IgD-negative memory B cell (primary cell): ENCODE measurements at regions not wholly inside any gene's neighbourhood (a gene's known extent, or its start where the extent isn't known, plus 50 kb on each side); places are given as distances from the start of the nearest gene placed in this dataset.

Experiments
- H3K27ac Mint-ChIP-seq, 3 donors: one replicate each; pipeline ENCODE4 v1.8.0; 2020 to 2022; ENCODE audit warnings: mild to moderate bottlenecking in 3 of 3, mixed read lengths in 3 of 3, moderate library complexity in 1 of 3
- H3K27me3 Mint-ChIP-seq: one replicate; pipeline ENCODE4 v1.8.0; 2021; ENCODE audit warnings: mixed read lengths
- H3K36me3 Mint-ChIP-seq: one replicate; pipeline ENCODE4 v1.8.0; 2020; ENCODE audit warnings: mild to moderate bottlenecking, mixed read lengths
- H3K4me1 Mint-ChIP-seq, 3 donors: one replicate each; pipeline ENCODE4 v1.8.0; 2020 to 2022; ENCODE audit warnings: mixed read lengths in 3 of 3, mild to moderate bottlenecking in 1 of 3
- H3K4me3 Mint-ChIP-seq, 4 donors: one replicate each; pipeline ENCODE4 v1.8.0; 2020 to 2022; ENCODE audit warnings: mild to moderate bottlenecking in 4 of 4, mixed read lengths in 4 of 4, moderate library complexity in 3 of 4
- H3K9me3 Mint-ChIP-seq, 3 donors: one replicate each; pipeline ENCODE4 v1.8.0; 2020 to 2021; ENCODE audit warnings: mixed read lengths in 3 of 3, mild to moderate bottlenecking in 1 of 3

DNA sequence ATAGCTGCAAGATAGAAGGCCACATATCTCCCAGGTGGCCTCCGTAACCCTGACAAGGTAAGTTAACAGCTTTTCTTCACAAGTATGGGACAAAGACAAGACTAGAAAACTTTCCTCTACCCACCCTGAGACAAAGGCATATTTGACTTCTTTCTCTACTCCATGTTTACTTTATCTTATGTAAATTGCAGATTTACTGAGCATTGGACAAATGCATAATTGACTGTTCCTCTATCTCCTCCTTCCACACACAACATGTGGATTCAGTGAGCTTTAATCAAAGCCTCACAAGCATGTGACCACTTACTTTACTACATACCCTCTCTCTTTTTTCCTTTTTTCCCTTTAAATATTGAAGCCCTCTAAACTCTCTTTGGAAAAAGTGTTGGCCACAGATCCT lies 289.1 kb upstream of the TMTC1 start:
- Mint-ChIP-seq H3K9me3 (peaks cover 4 to 9% (median 4%) of the 10 kb centered on the region in 3 donors), H3K4me3 (no peak overlapping the region), H3K27ac (no peak overlapping the region), H3K4me1 (peaks cover 0 to 1% (median 0%) of the 10 kb centered on the region in 3 donors), H3K27me3 (no peaks in the 10 kb centered on the region), H3K36me3 (peaks cover under 1% of the 10 kb centered on the region)

DNA sequence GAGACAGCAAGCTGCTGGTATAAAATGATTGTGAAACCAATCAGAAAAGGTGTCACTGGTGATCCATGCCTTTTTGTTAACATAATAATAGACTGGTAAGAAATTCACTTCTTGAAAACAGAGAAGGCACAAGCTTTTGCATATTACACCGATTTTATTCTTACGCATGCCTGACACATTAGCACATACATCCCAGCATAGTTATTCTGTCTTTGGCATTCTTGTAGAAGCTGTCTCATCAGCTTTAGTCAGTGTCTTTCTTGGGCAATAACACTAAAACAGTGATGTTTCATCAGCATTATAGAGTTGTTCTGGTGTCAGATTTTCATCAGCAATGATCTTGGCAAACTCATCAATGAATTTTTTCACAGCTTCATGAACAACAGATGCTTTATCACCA lies 283.4 kb upstream of the TMTC1 start:
- Mint-ChIP-seq H3K27ac (no peak overlapping the region), H3K4me1 (no peaks in the 10 kb centered on the region), H3K4me3 (no peak overlapping the region), H3K9me3 (peaks cover 4 to 10% (median 5%) of the 10 kb centered on the region in 3 donors), H3K36me3 (peaks cover 2% of the 10 kb centered on the region), H3K27me3 (no peaks in the 10 kb centered on the region)

DNA sequence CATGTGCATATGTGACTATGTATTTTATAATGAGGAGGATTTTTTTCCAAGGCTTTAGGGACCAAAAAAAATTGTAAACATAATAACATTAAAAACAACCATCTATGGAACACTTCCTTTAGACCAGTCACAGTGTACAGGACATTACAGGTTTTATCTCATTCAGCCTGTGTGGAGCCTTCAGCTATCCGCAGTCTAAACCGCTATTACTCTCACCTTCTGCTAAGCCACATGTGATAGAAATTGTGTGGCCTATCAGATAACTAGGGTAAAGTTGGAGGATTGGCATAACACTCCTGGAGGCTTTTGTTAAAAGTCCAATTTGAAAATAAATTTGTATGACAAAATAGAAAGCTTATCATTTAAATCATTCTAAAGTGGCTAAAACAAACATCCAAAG lies 281.2 kb upstream of the TMTC1 start:
- Mint-ChIP-seq H3K27me3 (no peaks in the 10 kb centered on the region), H3K4me3 (no peak overlapping the region), H3K36me3 (peaks cover 2% of the 10 kb centered on the region), H3K27ac (no peak overlapping the region), H3K4me1 (no peaks in the 10 kb centered on the region), H3K9me3 (peaks cover 3 to 10% (median 4%) of the 10 kb centered on the region in 3 donors)

DNA sequence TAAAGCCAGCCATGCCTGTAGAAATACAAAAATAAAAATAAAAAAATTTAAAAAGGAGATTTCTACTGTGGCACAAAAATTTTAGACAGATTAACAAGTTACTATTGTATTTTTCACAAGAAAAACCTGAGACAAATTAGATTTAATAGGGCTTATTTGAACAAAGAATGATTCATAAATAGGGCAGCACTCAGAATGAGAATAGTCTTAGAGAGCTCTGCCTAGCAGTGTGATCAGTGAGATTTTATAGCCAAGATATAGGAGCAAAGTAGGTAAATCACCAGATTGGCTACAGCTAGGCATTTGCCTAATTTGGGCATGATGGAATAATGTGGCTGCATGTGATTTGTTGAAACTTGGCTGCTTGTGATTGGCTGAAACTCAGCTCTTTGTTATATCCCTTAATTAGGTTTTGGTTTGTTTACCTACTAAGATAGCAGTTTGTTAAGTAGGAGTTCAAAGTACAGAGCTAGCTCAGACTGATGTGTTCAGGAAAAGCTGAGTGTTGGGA lies 279.7 kb upstream of the TMTC1 start:
- H3K36me3 Mint-ChIP-seq = peaks cover 2% of the 10 kb centered on the region
- peaks cover 0 to 10% (median 3%) of the 10 kb centered on the region in 3 donors for H3K9me3 Mint-ChIP-seq
- no peak overlapping the region for H3K27ac Mint-ChIP-seq
- no peaks in the 10 kb centered on the region for H3K4me1 Mint-ChIP-seq
- no peak overlapping the region for H3K4me3 Mint-ChIP-seq
- no peaks in the 10 kb centered on the region for H3K27me3 Mint-ChIP-seq

DNA sequence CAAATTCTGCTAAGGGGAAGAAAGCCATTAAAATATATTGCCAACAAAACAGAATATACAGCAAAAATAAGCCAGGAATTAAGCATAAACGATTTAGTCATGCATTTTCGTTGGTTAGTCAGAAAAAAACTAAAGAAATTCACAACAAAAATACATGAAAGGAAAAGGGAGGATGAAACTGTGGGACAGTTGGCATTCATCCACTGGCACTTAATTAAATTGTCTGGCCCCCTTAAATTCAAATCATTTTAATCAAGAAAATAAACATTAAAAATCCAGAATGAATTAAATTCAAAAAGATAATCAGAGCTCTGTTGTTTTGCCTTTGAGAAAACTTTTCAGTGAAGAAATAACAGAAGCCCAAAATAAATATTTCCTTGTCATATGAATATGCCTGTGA lies 264.6 kb upstream of the TMTC1 start:
- no peaks in the 10 kb centered on the region for H3K27me3 Mint-ChIP-seq
- H3K9me3 Mint-ChIP-seq = peaks cover 1 to 4% (median 2%) of the 10 kb centered on the region in 3 donors
- no peak overlapping the region for H3K4me3 Mint-ChIP-seq
- H3K4me1 Mint-ChIP-seq = no peaks in the 10 kb centered on the region
- H3K27ac Mint-ChIP-seq = no peak overlapping the region
- no peaks in the 10 kb centered on the region for H3K36me3 Mint-ChIP-seq

DNA sequence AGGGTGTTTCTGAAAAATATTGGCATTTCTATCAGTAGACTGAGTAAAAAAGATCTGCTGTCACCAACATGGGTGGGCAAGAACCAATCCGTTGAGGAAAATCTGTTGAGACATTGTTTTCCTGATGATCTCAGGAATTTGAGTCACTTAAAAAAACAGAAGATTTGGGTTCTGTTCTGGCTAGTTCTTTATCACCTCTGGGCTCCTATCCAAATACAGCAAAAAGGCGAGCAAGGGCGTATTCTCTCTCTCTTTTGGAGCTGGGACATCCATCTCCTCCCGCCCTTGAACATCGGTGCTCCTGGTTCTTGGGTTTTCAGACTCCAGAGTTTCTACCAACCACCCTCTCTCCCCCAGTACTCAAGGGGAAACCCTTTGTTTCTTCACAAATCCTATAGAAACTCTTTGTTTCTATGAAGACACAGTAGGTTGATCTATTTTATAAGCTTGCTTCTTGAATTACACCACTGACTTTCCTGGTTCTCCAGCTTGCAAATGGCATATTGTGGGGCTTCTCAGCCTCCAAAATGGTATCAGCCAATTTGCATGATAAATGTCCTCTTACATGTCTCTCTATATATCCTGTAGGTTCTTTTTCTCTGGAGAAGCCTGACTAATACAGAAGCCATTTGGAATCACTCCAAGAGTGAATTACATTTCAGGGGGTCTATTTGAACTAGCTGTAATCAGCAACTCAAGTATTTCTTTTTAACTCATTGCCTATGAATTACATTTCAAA lies 263.9 kb upstream of the TMTC1 start:
- no peaks in the 10 kb centered on the region for H3K36me3 Mint-ChIP-seq
- no peak overlapping the region for H3K4me3 Mint-ChIP-seq
- no peaks in the 10 kb centered on the region for H3K27me3 Mint-ChIP-seq
- H3K9me3 Mint-ChIP-seq = peaks cover 1 to 4% (median 2%) of the 10 kb centered on the region in 3 donors
- H3K27ac Mint-ChIP-seq = no peak overlapping the region
- H3K4me1 Mint-ChIP-seq = no peaks in the 10 kb centered on the region

DNA sequence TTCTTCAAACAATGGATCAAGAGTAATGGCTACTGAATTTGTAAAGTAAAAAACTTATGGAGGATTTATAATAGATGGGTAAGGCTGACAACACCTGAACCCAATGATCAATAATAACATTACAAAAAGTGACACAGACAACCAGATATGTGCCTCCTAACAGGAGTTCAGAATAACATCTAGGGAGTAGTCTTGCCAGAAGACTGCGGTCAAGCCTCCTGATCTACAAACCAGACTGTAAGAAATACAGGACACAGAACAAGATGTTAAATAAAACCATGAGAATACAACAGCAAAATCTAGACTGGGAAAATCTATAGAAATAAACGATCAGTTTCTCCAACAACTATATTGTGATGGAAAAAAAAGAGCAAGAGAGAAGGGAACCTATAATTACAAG lies 262.6 kb upstream of the TMTC1 start:
- no peaks in the 10 kb centered on the region for H3K36me3 Mint-ChIP-seq
- H3K9me3 Mint-ChIP-seq = peaks cover 2 to 7% (median 3%) of the 10 kb centered on the region in 3 donors
- H3K4me3 Mint-ChIP-seq = no peak overlapping the region
- no peaks in the 10 kb centered on the region for H3K4me1 Mint-ChIP-seq
- H3K27me3 Mint-ChIP-seq = no peaks in the 10 kb centered on the region
- no peak overlapping the region for H3K27ac Mint-ChIP-seq

DNA sequence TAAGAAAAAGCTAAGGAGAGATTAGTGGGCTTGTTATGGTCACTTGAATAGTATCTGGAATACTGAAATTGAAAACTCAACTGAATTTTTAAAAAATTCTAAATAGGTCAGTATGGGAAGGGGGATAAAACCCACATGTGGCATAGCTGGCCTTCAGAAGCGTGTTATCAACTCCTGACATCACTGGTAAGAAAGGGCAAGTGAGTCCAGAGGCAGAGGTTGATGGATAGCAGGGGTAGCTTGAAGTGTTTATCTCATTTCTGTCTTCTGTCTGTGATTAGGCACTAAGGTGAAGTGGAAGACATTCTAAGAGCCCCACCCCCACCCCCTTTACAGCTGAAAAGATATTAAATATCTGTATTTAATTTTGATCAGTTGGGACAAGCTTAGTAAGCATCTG lies 261.4 kb upstream of the TMTC1 start:
- Mint-ChIP-seq H3K27ac (no peak overlapping the region), H3K4me3 (no peak overlapping the region), H3K4me1 (no peaks in the 10 kb centered on the region), H3K27me3 (no peaks in the 10 kb centered on the region), H3K36me3 (no peaks in the 10 kb centered on the region), H3K9me3 (peaks cover 2 to 10% (median 5%) of the 10 kb centered on the region in 3 donors)

DNA sequence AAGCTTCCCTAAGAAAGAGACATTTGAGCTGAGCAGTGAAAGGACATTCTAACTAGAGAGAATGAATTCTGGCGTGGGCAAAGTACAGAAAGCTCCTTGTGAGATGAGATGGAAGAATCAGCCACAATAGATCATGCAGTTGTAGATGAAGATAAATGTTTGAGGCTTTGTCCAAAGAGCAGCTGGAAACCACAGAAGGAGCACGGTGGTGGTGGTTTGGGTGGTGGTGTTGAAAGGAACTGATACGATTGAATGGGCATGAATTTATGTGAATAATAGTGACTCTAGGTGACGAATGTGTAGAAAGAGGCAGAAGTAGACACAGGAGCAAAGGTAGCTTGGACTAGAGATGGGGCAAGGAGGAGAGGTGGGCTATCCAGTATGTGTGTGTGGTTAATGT lies 260.5 kb upstream of the TMTC1 start:
- H3K36me3 Mint-ChIP-seq = no peaks in the 10 kb centered on the region
- no peaks in the 10 kb centered on the region for H3K4me1 Mint-ChIP-seq
- peaks cover 2 to 13% (median 7%) of the 10 kb centered on the region in 3 donors for H3K9me3 Mint-ChIP-seq
- no peak overlapping the region for H3K4me3 Mint-ChIP-seq
- H3K27me3 Mint-ChIP-seq = no peaks in the 10 kb centered on the region
- H3K27ac Mint-ChIP-seq = no peak overlapping the region

DNA sequence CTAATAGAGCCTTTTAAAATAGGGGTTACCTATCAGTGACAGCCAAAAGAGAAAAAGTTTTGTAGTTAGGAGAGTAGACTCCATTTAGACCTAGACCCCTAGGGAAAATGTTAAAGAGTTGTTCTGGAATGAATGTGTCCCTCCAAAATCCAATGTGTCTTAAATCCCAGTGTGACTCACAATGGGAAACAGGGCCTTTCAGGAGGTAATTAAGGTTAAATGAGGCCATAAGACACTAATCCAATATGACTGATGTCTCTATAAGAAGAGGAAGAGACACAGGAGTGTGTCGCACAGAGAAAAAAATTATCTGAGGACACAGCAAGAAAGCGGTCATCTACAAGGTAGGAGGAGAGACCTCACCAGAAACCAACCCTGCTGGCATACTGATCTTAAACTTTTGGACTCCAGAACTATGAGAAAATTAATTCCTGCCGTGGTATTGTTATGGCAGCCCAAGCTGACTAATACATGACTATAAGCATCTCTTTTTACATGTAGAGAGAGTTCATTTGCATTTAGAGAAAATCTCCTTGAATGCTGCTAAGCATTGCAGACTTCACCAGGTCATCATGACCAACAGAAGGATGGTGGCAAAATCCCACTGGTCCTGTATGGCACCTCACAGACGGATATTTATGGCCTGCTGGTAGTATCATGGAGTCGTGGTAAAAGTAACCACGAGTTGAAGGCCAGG lies 259.6 kb upstream of the TMTC1 start:
- Mint-ChIP-seq H3K4me3 (no peak overlapping the region), H3K36me3 (no peaks in the 10 kb centered on the region), H3K27me3 (no peaks in the 10 kb centered on the region), H3K4me1 (no peaks in the 10 kb centered on the region), H3K27ac (no peak overlapping the region), H3K9me3 (peaks cover 2 to 13% (median 9%) of the 10 kb centered on the region in 3 donors)

DNA sequence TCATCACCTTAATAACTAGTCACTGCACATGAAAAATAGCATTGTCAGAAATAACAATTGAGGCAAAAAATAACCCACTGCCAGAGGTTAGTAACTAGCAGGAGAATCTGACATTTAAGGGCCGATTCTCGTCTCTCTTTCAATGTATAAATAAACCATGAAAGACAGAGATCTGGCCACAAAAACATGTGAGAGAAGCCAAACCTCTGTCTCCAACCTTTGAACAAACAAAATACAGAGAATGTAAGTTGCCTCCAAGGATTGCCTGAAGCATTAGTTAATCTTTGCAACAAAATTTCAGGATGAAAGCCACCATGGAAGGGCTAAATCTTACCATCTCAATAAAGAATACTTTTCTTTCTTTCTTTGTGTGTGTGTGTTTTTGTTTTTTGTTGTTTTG lies 257.4 kb upstream of the TMTC1 start:
- no peaks in the 10 kb centered on the region for H3K27me3 Mint-ChIP-seq
- H3K36me3 Mint-ChIP-seq = no peaks in the 10 kb centered on the region
- H3K27ac Mint-ChIP-seq = no peak overlapping the region
- no peaks in the 10 kb centered on the region for H3K4me1 Mint-ChIP-seq
- H3K4me3 Mint-ChIP-seq = no peak overlapping the region
- peaks cover 2 to 13% (median 9%) of the 10 kb centered on the region in 3 donors for H3K9me3 Mint-ChIP-seq

DNA sequence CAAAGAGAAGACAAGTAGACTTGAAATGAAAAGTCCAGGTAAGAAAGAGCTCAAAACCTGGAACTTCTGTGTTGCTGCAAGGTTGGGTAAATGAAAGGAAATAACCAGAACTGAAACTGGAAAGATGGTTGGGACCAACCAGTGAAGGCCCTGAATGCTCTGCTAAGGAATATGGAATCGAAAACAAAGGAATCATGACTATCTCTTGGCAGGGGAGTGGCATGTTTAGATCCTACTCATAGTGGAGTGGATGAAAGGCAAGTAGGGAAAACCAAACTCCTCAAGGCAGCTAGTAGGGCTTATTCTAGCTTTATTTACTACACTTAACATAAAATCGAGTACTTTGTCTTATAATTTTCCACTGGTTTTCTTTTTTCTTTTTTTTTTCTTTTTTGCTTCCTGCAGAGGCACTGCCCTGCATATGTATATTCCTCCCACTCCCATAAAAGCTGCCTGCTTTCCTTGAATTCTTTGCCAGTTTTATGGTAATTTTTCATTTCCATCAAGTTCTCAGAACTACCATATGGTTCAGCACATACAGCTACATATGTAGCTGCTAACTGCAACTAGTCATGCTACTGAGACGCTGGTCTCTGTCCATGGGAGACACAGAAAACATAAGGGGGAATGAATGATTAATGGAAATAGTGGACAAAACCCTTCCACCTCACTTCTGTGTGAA lies 247.1 kb upstream of the TMTC1 start:
- Mint-ChIP-seq H3K36me3 (no peaks in the 10 kb centered on the region), H3K27ac (no peak overlapping the region), H3K4me3 (no peak overlapping the region), H3K9me3 (peaks cover 0 to 6% (median 2%) of the 10 kb centered on the region in 3 donors), H3K4me1 (no peaks in the 10 kb centered on the region), H3K27me3 (no peaks in the 10 kb centered on the region)

DNA sequence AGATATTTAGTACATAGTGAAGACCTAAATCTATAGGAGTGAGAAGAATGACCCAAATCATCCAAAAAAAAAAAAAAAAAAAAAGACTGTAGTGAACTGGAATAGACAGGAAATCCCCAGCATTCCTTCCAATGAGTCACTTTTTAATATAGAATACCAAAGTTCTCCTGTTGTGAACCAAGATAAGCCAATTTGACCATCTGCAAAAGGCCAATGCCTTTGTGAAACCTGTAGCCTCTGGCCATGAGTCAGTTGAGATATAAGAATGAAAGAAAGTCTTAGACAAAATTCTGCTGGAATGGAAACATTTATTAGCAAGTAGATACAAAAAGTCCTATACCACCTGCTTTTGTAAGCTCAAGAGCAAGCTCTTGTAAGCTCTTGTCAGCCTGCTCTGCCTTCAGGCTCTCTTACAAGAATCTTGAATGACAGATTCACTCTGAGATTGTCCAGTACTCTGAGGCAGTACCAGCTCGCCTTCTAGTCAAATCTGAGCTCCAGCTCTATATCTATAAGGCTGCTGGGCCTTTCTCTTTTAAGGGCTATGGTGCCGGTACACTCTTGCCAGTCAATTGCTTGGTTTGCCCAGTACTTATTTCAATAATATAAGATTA lies 243.0 kb upstream of the TMTC1 start:
- H3K27ac Mint-ChIP-seq = no peak overlapping the region

DNA sequence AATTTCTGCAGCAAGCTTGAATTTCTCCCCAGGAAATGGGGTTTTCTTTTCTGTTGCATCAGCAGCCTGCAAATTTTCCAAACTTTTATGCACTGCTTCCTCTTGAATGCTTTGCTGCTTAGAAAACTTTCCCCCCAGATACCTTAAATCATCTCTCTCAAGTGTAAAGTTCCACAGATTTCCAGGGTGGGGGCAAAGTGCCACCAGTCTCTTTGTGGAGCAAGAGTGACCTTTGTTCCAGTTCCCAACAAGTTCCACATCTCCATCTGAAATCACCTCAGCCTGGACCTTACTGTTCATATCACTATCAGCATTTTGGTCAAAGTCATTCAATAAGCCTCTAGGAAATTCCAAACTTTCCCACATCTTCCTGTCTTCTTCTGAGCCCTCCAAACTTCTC lies 241.6 kb upstream of the TMTC1 start:
- no peaks in the 10 kb centered on the region for H3K27me3 Mint-ChIP-seq
- H3K4me1 Mint-ChIP-seq = no peaks in the 10 kb centered on the region
- H3K9me3 Mint-ChIP-seq = peaks cover 7 to 24% (median 11%) of the 10 kb centered on the region in 3 donors
- no peak overlapping the region for H3K4me3 Mint-ChIP-seq
- no peak overlapping the region for H3K27ac Mint-ChIP-seq
- H3K36me3 Mint-ChIP-seq = no peaks in the 10 kb centered on the region

More for the DNA sequence above, 243.0 kb upstream of the TMTC1 start:
- Mint-ChIP-seq H3K4me3 (no peak overlapping the region), H3K36me3 (no peaks in the 10 kb centered on the region), H3K9me3 (peaks cover 7 to 24% (median 9%) of the 10 kb centered on the region in 3 donors), H3K27me3 (no peaks in the 10 kb centered on the region), H3K4me1 (no peaks in the 10 kb centered on the region)

DNA sequence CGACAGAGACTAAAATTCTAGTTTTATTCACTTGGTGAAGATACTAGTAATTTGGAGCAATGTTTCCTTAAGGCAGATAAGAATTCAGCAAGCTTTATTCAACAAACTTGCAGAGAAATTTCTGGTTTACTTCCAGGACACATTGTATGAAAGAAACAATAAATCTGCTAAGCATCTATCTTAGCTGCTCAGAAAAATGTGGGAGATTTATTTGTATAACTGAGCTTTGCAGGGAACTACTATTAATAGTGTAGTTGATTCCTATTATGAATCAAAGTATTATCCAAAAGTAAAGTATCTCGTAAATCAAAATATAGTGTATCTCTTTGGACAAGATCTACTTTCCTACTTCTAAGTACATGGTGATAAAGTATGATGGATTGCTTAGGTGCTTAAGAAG lies 239.4 kb upstream of the TMTC1 start:
- Mint-ChIP-seq H3K27me3 (no peaks in the 10 kb centered on the region), H3K4me1 (no peaks in the 10 kb centered on the region), H3K36me3 (no peaks in the 10 kb centered on the region), H3K27ac (no peak overlapping the region), H3K4me3 (no peak overlapping the region), H3K9me3 (peaks cover 7 to 24% (median 11%) of the 10 kb centered on the region in 3 donors)
